Adrenal gland (tissue), 5 donors: ENCODE measurements at regions not wholly inside any gene's neighbourhood (a gene's known extent, or its start where the extent isn't known, plus 50 kb on each side); places are given as distances from the start of the nearest gene placed in this dataset.

Experiments used
- CTCF ChIP-seq, 6 experiments: fragments of 450-650 bp in 4 of 6; fragments of 200-600 bp in 2 of 6; sonication (generic) in 1 of 6; IDR thresholded peaks; 1 replicate in 5 of 6; 2 replicates in 1 of 6; pipeline versions ENCODE4 v1.5.1 to v1.8.0; 2016 to 2021; ENCODE audit warnings: antibody characterized with exemption in 6 of 6, mild to moderate bottlenecking in 2 of 6, moderate library complexity in 1 of 6
- POLR2A ChIP-seq, 2 donors: fragments of 450-650 bp; IDR thresholded peaks; one replicate each; pipeline ENCODE4 v1.6.1; 2017; ENCODE audit warnings: antibody characterized with exemption in 2 of 2, mild to moderate bottlenecking in 2 of 2, moderate library complexity in 1 of 2
- donor health status: DM: no; HTN: no; CAD: no.

- TF ChIP-seq CTCF (IDR thresholded peaks at IDR 0.05) (no peak), POLR2A (IDR thresholded peaks at IDR 0.05) (no peak)
Observed at GRCh38 chr2:19176172-19176852, 182.1 kb downstream of the OSR1 start.
